Retinal pigment epithelial cell (primary cell): ENCODE measurements at regions not wholly inside any gene's neighbourhood (a gene's known extent, or its start where the extent isn't known, plus 50 kb on each side); places are given as distances from the start of the nearest gene placed in this dataset.

Experiments
- DNase-seq: peaks from one replicate; pipeline ENCODE4 v3.0.0-alpha.2; 2010; ENCODE audit warnings: low read depth
- H3K4me3 ChIP-seq: 2 replicates; pipeline ENCODE4 v1.5.1; 2011; ENCODE audit warnings: mild to moderate bottlenecking, low read length, control low read depth, moderate library complexity
- TF ChIP-seq, protein P1 (sequence below): conservative IDR thresholded peaks from 2 replicates; pipeline ENCODE4 v1.5.1; 2011; ENCODE audit warnings: low read depth, low read length, control low read depth, inconsistent platforms

DNA sequence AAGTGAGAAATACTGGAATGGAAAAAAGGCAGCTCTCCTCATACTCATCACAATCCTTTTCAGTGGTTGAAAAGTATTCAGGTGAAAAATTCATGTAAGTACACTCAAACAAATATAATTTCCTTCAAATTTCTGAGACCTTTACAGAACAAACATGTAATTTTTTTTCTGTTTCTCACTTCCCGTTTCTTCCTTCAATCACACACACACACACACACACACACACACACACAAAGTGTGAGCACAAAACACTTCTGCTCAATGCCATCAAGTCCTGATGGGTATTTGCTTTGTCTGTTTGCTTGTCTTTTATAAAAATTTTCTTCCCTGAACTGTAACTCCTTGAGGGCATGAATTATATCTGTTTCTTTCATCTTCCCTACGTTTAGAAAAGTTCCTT is 110.6 kb downstream of the LIG4 start:
- H3K4me3 ChIP-seq, result no peak overlapping the region
- TF ChIP-seq, protein P1, sequence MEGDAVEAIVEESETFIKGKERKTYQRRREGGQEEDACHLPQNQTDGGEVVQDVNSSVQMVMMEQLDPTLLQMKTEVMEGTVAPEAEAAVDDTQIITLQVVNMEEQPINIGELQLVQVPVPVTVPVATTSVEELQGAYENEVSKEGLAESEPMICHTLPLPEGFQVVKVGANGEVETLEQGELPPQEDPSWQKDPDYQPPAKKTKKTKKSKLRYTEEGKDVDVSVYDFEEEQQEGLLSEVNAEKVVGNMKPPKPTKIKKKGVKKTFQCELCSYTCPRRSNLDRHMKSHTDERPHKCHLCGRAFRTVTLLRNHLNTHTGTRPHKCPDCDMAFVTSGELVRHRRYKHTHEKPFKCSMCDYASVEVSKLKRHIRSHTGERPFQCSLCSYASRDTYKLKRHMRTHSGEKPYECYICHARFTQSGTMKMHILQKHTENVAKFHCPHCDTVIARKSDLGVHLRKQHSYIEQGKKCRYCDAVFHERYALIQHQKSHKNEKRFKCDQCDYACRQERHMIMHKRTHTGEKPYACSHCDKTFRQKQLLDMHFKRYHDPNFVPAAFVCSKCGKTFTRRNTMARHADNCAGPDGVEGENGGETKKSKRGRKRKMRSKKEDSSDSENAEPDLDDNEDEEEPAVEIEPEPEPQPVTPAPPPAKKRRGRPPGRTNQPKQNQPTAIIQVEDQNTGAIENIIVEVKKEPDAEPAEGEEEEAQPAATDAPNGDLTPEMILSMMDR, result no peak
- DNase-seq, result no peak

DNA sequence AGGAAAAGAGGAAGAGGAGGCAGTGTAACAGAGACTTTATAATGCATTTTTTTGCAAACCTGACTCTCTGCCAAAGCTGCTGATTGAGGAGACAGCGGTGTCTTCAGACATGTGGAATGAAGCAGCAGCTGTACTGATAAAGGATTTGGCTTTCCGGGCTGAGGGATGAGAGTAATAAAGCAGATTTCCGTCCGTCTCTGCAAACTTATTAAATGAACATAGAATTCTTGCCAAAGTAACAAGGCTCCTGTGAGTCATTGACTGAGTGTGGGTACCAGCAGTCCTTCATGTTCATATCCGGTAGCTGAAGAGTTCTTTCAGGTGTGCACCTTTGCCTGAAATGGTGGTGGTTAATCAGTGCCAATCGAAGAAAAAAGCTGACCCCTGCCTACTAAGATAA is 112.6 kb downstream of the LIG4 start:
- DNase-seq, result no peak
- no peak overlapping the region for H3K4me3 ChIP-seq
- TF ChIP-seq, protein P1, result no peak

DNA sequence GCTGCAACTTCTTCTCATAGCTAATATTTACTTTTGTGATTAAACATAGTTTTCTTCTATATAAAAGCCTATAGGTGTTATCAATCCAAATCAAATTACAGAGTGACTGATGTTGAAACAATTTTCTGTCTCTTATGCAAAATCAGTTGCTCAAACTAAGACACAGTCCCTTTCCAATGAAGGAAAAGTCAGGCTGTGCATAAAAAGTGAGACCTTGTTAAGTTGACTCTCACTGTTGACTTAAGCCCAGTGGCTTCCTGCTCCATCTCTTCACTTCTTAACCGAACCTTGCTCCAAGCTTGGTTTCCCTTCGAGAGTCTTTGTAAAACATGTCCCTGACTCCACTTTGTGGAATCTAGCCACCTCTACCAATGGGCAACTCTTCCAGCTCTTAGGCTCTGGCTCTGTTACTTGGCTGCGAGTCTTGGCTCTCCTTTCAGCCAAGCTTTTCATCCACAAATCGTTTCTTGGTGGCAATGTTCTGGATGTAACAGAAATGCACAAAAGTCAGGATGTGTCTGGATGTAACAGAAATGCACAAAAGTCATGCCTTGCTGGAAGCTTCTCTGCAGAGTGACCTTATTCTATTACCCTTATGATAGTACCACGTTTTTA is 118.9 kb downstream of the LIG4 start:
- TF ChIP-seq, protein P1, result no peak
- DNase-seq, result no peak

DNA sequence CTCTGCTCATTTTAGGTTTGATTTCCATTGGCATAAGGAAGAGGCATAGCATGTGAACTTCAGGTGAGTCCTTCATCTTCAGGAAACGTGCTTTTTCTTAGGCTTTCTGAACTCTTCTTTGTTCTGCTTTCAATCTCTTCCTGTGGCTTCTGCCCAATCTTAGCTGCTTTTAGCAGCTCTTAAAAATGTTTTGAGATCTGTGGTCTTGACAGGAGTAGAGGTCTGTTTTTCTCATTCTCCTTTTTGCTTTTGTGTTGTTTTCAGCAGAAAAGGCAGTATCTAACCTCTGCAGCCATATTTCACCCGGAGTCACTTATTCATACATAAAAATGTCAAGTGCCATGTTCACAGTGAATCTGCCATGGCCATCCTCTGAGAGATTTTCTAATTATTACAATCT is 120.3 kb downstream of the LIG4 start:
- TF ChIP-seq, protein P1, result no peak
- H3K4me3 ChIP-seq, result no peak overlapping the region
- no peak for DNase-seq

More for the DNA sequence above, 118.9 kb downstream of the LIG4 start:
- no peak overlapping the region for H3K4me3 ChIP-seq

DNA sequence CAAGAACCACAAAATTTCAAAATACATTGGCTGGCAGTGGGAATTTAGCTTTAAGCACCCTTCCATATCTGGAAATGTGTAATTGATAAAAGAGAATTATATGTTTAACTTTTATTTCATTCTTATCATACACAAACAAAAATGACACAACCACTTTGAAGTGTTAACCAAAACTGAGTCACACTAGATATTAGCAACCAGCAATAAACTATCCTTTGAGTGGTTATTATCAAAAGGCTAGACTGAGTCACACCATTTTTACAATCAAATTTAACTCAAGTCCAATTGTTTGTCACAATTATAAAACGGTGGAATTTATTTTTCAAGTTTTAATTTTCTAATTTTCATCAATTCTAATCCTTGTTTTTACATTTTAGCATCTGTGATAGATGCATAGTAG is 121.7 kb downstream of the LIG4 start:
- TF ChIP-seq, protein P1, result no peak
- DNase-seq, result no peak

DNA sequence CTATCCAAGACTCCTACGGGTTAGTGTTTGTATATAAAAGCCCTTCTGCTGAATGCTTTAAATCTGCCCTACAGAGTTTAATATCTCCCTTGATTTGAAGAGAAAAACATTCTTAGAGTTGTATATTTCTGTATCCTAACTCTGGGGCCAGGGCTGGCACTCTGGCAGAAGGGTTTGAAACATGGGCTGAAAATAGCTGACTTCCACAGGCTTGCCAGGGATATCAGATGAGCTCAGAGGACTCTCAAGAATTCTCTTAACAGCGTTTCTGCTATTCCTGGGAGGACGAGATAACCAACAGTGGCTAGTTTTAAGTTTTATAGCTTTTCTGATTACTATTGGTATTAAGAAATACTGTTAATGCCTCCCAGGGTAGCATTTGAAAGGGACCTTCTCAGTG is 127.5 kb downstream of the LIG4 start:
- no peak for DNase-seq
- TF ChIP-seq, protein P1, result no peak
- H3K4me3 ChIP-seq, result no peak overlapping the region

More for the DNA sequence above, 121.7 kb downstream of the LIG4 start:
- H3K4me3 ChIP-seq, result no peak overlapping the region

DNA sequence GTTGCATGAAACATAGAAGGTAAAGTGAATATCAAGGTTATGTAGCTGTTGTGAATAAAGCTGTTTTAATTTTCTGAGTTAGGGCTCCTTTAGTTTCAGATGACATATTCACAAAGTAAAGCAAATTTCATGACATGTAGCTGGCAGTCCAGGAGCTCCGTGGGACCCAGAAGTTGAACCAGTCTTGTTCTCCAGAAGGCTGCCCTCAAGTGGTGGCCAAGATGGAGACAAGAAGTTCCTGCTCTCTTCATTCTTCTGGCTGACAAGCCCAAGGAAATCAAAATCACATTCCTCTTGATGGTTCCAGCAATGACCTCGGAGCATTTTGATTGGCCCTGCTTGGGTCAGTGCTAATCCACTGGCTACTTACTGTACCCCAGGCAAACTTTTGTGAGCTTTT is 128.7 kb downstream of the LIG4 start:
- H3K4me3 ChIP-seq, result no peak overlapping the region
- no peak for DNase-seq
- TF ChIP-seq, protein P1, result peak; percentile 43
